K562 (cell line): ENCODE measurements at regions not wholly inside any gene's neighbourhood (a gene's known extent, or its start where the extent isn't known, plus 50 kb on each side); places are given as distances from the start of the nearest gene placed in this dataset.

Experiments used
- ATAC-seq: fragments of 200-7000 bp; cut with Tn5 transposase; 3 replicates; pipeline ENCODE4 v1.9.1; 2020; ENCODE audit warnings: moderate library complexity
- BruUV-seq: library from RNA; stranded (reverse); fragments of 400-500 nt; replicated peaks from 2 replicates; lab custom pipeline; 2021; lab: Mats Ljungman, UMichigan
- CTCF ChIA-PET: fragments of 300-600 bp; formaldehyde crosslinking; extraction: SDS; loops from one replicate; lab custom pipeline; 2021; ENCODE audit warnings: low intra/inter-chr PET ratio; lab: Yijun Ruan, JAX
- POLR2A ChIA-PET: fragments of 300-600, 350-650 bp; sonication (Branson Sonifier 250); formaldehyde crosslinking; extraction: SDS; loops from one replicate; lab custom pipeline; 2021; ENCODE audit warnings: antibody characterized with exemption, inconsistent platforms; lab: Yijun Ruan, JAX
- DNase-seq, 4 experiments: peaks; one replicate each; pipeline versions ENCODE4 v3.0.0 to v3.0.0-alpha.2; 2011 to 2018; ENCODE audit warnings: low spot score in 3 of 4, mixed read lengths in 3 of 4; ENCODE audit errors: extremely low read depth in 1 of 4
- FAIRE-seq: peaks from 2 replicates; lab custom pipeline; 2011; peaks lifted over from hg19 to GRCh38; lab: Jason Lieb, UNC
- H2AFZ ChIP-seq: 2 replicates; pipeline ENCODE4 v1.6.0; 2011; ENCODE audit warnings: low read depth, low read length, control low read depth, inconsistent platforms
- H3K27ac ChIP-seq: fragments of 200-600 bp; 3 replicates; pipeline ENCODE4 v1.8.0; 2011; ENCODE audit warnings: low read depth, mild to moderate bottlenecking, control low read depth, inconsistent platforms, low read length, moderate library complexity, mixed read lengths; ENCODE audit errors: extremely low read depth
- H3K27me3 ChIP-seq, 2 experiments: fragments of 300-600 bp in 1 of 2; 2 replicates in 1 of 2; 3 replicates in 1 of 2; pipeline versions ENCODE4 v1.6.0 to v1.8.0; 2011; ENCODE audit warnings: inconsistent platforms in 2 of 2, low read length in 2 of 2, mild to moderate bottlenecking in 1 of 2, mixed read lengths in 1 of 2, moderate library complexity in 1 of 2; ENCODE audit not compliant: control insufficient read depth in 2 of 2, insufficient read depth in 2 of 2
- H3K36me3 ChIP-seq: fragments of 300-600 bp; 3 replicates; pipeline ENCODE4 v1.8.0; 2011; ENCODE audit warnings: mild to moderate bottlenecking, low read length, inconsistent platforms; ENCODE audit not compliant: control insufficient read depth, insufficient read depth
- H3K4me1 ChIP-seq, 2 experiments: fragments of 200-600 bp in 1 of 2; replicated peaks in 1 of 2; 2 replicates in 1 of 2; 3 replicates in 1 of 2; pipeline versions ENCODE4 v1.5.1 to v1.8.0; 2011; ENCODE audit warnings: inconsistent platforms in 2 of 2, low read length in 2 of 2, mild to moderate bottlenecking in 1 of 2, mixed read lengths in 1 of 2, moderate library complexity in 1 of 2; ENCODE audit not compliant: control insufficient read depth in 2 of 2, insufficient read depth in 2 of 2
- H3K4me2 ChIP-seq: 2 replicates; pipeline ENCODE4 v1.6.1; 2011; ENCODE audit warnings: low read length, control low read depth, inconsistent platforms, mixed read lengths; ENCODE audit not compliant: insufficient read depth
- H3K4me3 ChIP-seq: fragments of 200-600 bp; sonication (generic), shearing (Covaris generic); 2 replicates; pipeline ENCODE4 v1.5.1; 2016; ENCODE audit warnings: control low read depth, inconsistent platforms
- H3K79me2 ChIP-seq: fragments of 200-600 bp; 3 replicates; pipeline ENCODE4 v1.8.0; 2011; ENCODE audit warnings: low read length, inconsistent platforms; ENCODE audit not compliant: control insufficient read depth, insufficient read depth
- H3K9ac ChIP-seq, 2 experiments: 2 replicates each; pipeline versions ENCODE4 v1.6.0 to v1.6.1; 2011; ENCODE audit warnings: low read depth in 2 of 2, low read length in 2 of 2, control low read depth in 1 of 2, inconsistent platforms in 1 of 2, mild to moderate bottlenecking in 1 of 2, mixed read lengths in 1 of 2; ENCODE audit not compliant: insufficient read depth in 1 of 2
- H3K9me1 ChIP-seq: one replicate; pipeline ENCODE4 v1.6.0; 2011; ENCODE audit warnings: inconsistent platforms, mild to moderate bottlenecking, low read length, moderate library complexity; ENCODE audit not compliant: control insufficient read depth, insufficient read depth
- H3K9me3 ChIP-seq: replicated peaks from 2 replicates; pipeline ENCODE4 v1.5.1; 2011; ENCODE audit warnings: low read depth, low read length, inconsistent platforms; ENCODE audit not compliant: control insufficient read depth, insufficient read depth
- H4K20me1 ChIP-seq: replicated peaks from 2 replicates; pipeline ENCODE4 v1.6.1; 2011; ENCODE audit warnings: low read length, inconsistent platforms, mixed read lengths; ENCODE audit not compliant: control insufficient read depth, insufficient read depth
- FOXA3 ChIP-seq, 2 experiments: fragments of 450-650 bp in 1 of 2; sonication (generic) in 1 of 2; formaldehyde crosslinking; IDR thresholded peaks in 1 of 2; conservative IDR thresholded peaks in 1 of 2; 2 replicates each; pipeline versions ENCODE4 v1.4.0 to v1.8.0; 2020 to 2022; ENCODE audit warnings: mild to moderate bottlenecking in 2 of 2, missing genetic modification reagents in 1 of 2
- NCOA1 ChIP-seq: fragments of 450-650 bp; IDR thresholded peaks from 2 replicates; pipeline ENCODE4 v1.6.1; 2016; ENCODE audit warnings: low read depth
- NEUROD1 ChIP-seq: fragments of 150-350 bp; IDR thresholded peaks from 2 replicates; pipeline ENCODE4 v1.6.1; 2014; ENCODE audit warnings: borderline replicate concordance, low read length, low read depth; ENCODE audit not compliant: partially characterized antibody
- NFRKB ChIP-seq: fragments of 450-650 bp; IDR thresholded peaks from 2 replicates; pipeline ENCODE4 v1.6.1; 2016; ENCODE audit warnings: low read depth
- VEZF1 ChIP-seq: fragments of 200-800 bp; sonication (Bioruptor generic); IDR thresholded peaks from 2 replicates; pipeline ENCODE4 v1.6.1; 2017; ENCODE audit warnings: missing genetic modification characterization, missing compliant biosample characterization
- ZNF146 ChIP-seq: IDR thresholded peaks from one replicate; pipeline ENCODE4 v1.6.1; 2018; ENCODE audit warnings: missing compliant biosample characterization; ENCODE audit not compliant: unreplicated experiment
- ZNF280B ChIP-seq: fragments of 250-450 bp; sonication (Bioruptor Pico); IDR thresholded peaks from 2 replicates; pipeline ENCODE4 v1.5.1; 2021; ENCODE audit warnings: mild to moderate bottlenecking
- ZNF41 ChIP-seq: fragments of 250-450 bp; sonication (Bioruptor Pico); conservative IDR thresholded peaks from 2 replicates; pipeline ENCODE4 v1.4.0; 2020; ENCODE audit warnings: mild to moderate bottlenecking
- WGBS: fragments of 100-300 bp; shearing (Covaris generic); methylation state at CpG from one replicate; pipeline ENCODE4 v1.1.6; 2016; ENCODE audit warnings: low coverage, mixed read lengths; ENCODE audit not compliant: insufficient coverage; ENCODE audit errors: missing lambda C conversion rate; 5-methylcytosine and 5-hydroxymethylcytosine counted together
- in situ Hi-C: fragments of 300-500 bp; cut with MboI; formaldehyde crosslinking; loops from 4 replicates; pipeline ENCODE4 v1.15.0; 2018; ENCODE audit warnings: inconsistent platforms, mixed read lengths
- intact Hi-C: fragments of 100-400 bp; cut with micrococcal nuclease; formaldehyde crosslinking; loops from 2 replicates; pipeline ENCODE4 v1.14.2; 2022

GRCh38 chr1:82978461-82979324, 1020.2 kb downstream of the TTLL7 start:
- Histone ChIP-seq H3K4me1 (no peaks in the 10 kb centered on the region), H3K4me3 (no peak overlapping the region), H3K27me3 (no peaks in the 10 kb centered on the region), H3K9me3 (no peaks in the 10 kb centered on the region; the same call in 1 of the 2 replicates), H3K79me2 (no peaks in the 10 kb centered on the region), H3K27ac (no peak overlapping the region), H3K9me1 (no peaks in the 10 kb centered on the region), H4K20me1 (no peaks in the 10 kb centered on the region), H3K9ac (no peak overlapping the region), H2AFZ (no peak overlapping the region), H3K4me2 (no peak overlapping the region), H3K36me3 (no peaks in the 10 kb centered on the region)
- BruUV-seq: no TSS peak
- intact Hi-C loops: no loop called here
- POLR2A ChIA-PET: no interaction called here
- in situ Hi-C loops: no loop called here
- under 1% methylated on average over 10 of the region's 10 CpGs for WGBS
- FAIRE-seq (no peak), DNase-seq (no peak), ATAC-seq (no peak)
- CTCF ChIA-PET: no interaction called here
- TF ChIP-seq NFRKB (no peak), ZNF146 (CRISPR knock-in tag) (no peak), ZNF280B (no peak), NCOA1 (no peak), FOXA3 (CRISPR knock-in tag; conservative IDR thresholded peaks at IDR 0.05 in 1 of 2, IDR thresholded peaks at IDR 0.05 in 1 of 2) (no peak), NEUROD1 (no peak), VEZF1 (CRISPR knock-in tag) (no peak), ZNF41 (no peak)
- TF ChIP-seq, all 486 proteins: peak for 0
